ENCODE measurements at regions not wholly inside any gene's neighbourhood (a gene's known extent, or its start where the extent isn't known, plus 50 kb on each side); places are given as distances from the start of the nearest gene placed in this dataset.

- TF ChIP-seq EHMT2 (IDR thresholded peaks at IDR 0.05; ENCODE audit: low read depth) (no peak), MAZ (IDR thresholded peaks at IDR 0.05; ENCODE audit: borderline replicate concordance, low read depth, low read length) (no peak), KDM1A (IDR thresholded peaks at IDR 0.05; ENCODE audit: low read depth) (no peak), POLR2A (IDR thresholded peaks at IDR 0.05; ENCODE audit: low read length) (no peak)
- TF ChIP-seq, protein P1, sequence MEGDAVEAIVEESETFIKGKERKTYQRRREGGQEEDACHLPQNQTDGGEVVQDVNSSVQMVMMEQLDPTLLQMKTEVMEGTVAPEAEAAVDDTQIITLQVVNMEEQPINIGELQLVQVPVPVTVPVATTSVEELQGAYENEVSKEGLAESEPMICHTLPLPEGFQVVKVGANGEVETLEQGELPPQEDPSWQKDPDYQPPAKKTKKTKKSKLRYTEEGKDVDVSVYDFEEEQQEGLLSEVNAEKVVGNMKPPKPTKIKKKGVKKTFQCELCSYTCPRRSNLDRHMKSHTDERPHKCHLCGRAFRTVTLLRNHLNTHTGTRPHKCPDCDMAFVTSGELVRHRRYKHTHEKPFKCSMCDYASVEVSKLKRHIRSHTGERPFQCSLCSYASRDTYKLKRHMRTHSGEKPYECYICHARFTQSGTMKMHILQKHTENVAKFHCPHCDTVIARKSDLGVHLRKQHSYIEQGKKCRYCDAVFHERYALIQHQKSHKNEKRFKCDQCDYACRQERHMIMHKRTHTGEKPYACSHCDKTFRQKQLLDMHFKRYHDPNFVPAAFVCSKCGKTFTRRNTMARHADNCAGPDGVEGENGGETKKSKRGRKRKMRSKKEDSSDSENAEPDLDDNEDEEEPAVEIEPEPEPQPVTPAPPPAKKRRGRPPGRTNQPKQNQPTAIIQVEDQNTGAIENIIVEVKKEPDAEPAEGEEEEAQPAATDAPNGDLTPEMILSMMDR (IDR thresholded peaks at IDR 0.05): no peak
- TF ChIP-seq, protein P2, sequence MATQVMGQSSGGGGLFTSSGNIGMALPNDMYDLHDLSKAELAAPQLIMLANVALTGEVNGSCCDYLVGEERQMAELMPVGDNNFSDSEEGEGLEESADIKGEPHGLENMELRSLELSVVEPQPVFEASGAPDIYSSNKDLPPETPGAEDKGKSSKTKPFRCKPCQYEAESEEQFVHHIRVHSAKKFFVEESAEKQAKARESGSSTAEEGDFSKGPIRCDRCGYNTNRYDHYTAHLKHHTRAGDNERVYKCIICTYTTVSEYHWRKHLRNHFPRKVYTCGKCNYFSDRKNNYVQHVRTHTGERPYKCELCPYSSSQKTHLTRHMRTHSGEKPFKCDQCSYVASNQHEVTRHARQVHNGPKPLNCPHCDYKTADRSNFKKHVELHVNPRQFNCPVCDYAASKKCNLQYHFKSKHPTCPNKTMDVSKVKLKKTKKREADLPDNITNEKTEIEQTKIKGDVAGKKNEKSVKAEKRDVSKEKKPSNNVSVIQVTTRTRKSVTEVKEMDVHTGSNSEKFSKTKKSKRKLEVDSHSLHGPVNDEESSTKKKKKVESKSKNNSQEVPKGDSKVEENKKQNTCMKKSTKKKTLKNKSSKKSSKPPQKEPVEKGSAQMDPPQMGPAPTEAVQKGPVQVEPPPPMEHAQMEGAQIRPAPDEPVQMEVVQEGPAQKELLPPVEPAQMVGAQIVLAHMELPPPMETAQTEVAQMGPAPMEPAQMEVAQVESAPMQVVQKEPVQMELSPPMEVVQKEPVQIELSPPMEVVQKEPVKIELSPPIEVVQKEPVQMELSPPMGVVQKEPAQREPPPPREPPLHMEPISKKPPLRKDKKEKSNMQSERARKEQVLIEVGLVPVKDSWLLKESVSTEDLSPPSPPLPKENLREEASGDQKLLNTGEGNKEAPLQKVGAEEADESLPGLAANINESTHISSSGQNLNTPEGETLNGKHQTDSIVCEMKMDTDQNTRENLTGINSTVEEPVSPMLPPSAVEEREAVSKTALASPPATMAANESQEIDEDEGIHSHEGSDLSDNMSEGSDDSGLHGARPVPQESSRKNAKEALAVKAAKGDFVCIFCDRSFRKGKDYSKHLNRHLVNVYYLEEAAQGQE (IDR thresholded peaks at IDR 0.05): no peak
These were observed 447.2 kb downstream of the XYLT1 start for GRCh38 chr16:17023606-17024005.
